ENCODE measurements at regions not wholly inside any gene's neighbourhood (a gene's known extent, or its start where the extent isn't known, plus 50 kb on each side); places are given as distances from the start of the nearest gene placed in this dataset.

GRCh38 chr21:39099859-39100258 is 83.4 kb downstream of the PSMG1 start:
- H3K4me3 ChIP-seq (ENCODE audit: severe bottlenecking), result no peak overlapping the region
- DNase-seq (ENCODE audit: low spot score) (no peak), ATAC-seq (ENCODE audit: low read depth) (no peak)
- H3K27me3 ChIP-seq (ENCODE audit: insufficient read depth, poor library complexity, severe bottlenecking), result no peaks in the 10 kb centered on the region
- no peaks in the 10 kb centered on the region for H3K4me1 ChIP-seq (ENCODE audit: insufficient read depth, poor library complexity, severe bottlenecking)
- H3K9me3 ChIP-seq (ENCODE audit: severe bottlenecking), result no peaks in the 10 kb centered on the region
- H3K27ac ChIP-seq (ENCODE audit: poor library complexity, severe bottlenecking), result no peak overlapping the region
- no peaks in the 10 kb centered on the region for H3K36me3 ChIP-seq (ENCODE audit: low read depth)
- TF ChIP-seq CTCF (IDR thresholded peaks at IDR 0.05; ENCODE audit: poor library complexity, severe bottlenecking), result no peak

- Histone ChIP-seq H3K4me3 (ENCODE audit: severe bottlenecking) (no peak overlapping the region), H3K36me3 (ENCODE audit: low read depth) (no peaks in the 10 kb centered on the region), H3K27ac (ENCODE audit: poor library complexity, severe bottlenecking) (no peak overlapping the region), H3K9me3 (ENCODE audit: severe bottlenecking) (no peaks in the 10 kb centered on the region), H3K4me1 (ENCODE audit: insufficient read depth, poor library complexity, severe bottlenecking) (no peaks in the 10 kb centered on the region), H3K27me3 (ENCODE audit: insufficient read depth, poor library complexity, severe bottlenecking) (no peaks in the 10 kb centered on the region)
- ATAC-seq (ENCODE audit: low read depth) (no peak), DNase-seq (ENCODE audit: low spot score) (no peak)
- no peak for TF ChIP-seq CTCF (IDR thresholded peaks at IDR 0.05; ENCODE audit: poor library complexity, severe bottlenecking)
Observed at GRCh38 chr21:39098696-39099200, 84.5 kb downstream of the PSMG1 start.

- H3K9me3 ChIP-seq (ENCODE audit: severe bottlenecking), result no peaks in the 10 kb centered on the region
- no peak overlapping the region for H3K4me3 ChIP-seq (ENCODE audit: severe bottlenecking)
- H3K27ac ChIP-seq (ENCODE audit: poor library complexity, severe bottlenecking), result no peak overlapping the region
- H3K4me1 ChIP-seq (ENCODE audit: insufficient read depth, poor library complexity, severe bottlenecking), result no peaks in the 10 kb centered on the region
- H3K36me3 ChIP-seq (ENCODE audit: low read depth), result no peaks in the 10 kb centered on the region
- ATAC-seq (ENCODE audit: low read depth) (no peak), DNase-seq (ENCODE audit: low spot score) (no peak)
- no peak for TF ChIP-seq CTCF (IDR thresholded peaks at IDR 0.05; ENCODE audit: poor library complexity, severe bottlenecking)
- H3K27me3 ChIP-seq (ENCODE audit: insufficient read depth, poor library complexity, severe bottlenecking), result no peaks in the 10 kb centered on the region
Observed at GRCh38 chr21:39097981-39098380, 85.3 kb downstream of the PSMG1 start.

- H3K27me3 ChIP-seq (ENCODE audit: insufficient read depth, poor library complexity, severe bottlenecking), result no peaks in the 10 kb centered on the region
- DNase-seq (ENCODE audit: low spot score), result no peak
- no peaks in the 10 kb centered on the region for H3K9me3 ChIP-seq (ENCODE audit: severe bottlenecking)
- no peak overlapping the region for H3K4me3 ChIP-seq (ENCODE audit: severe bottlenecking)
- H3K27ac ChIP-seq (ENCODE audit: poor library complexity, severe bottlenecking), result no peak overlapping the region
- no peaks in the 10 kb centered on the region for H3K4me1 ChIP-seq (ENCODE audit: insufficient read depth, poor library complexity, severe bottlenecking)
- ATAC-seq (ENCODE audit: low read depth), result no peak
- H3K36me3 ChIP-seq (ENCODE audit: low read depth), result no peaks in the 10 kb centered on the region
- TF ChIP-seq CTCF (IDR thresholded peaks at IDR 0.05; ENCODE audit: poor library complexity, severe bottlenecking), result no peak
Observed at GRCh38 chr21:39097335-39097861, 85.9 kb downstream of the PSMG1 start.

- Histone ChIP-seq H3K4me1 (ENCODE audit: insufficient read depth, poor library complexity, severe bottlenecking) (no peaks in the 10 kb centered on the region), H3K36me3 (ENCODE audit: low read depth) (no peaks in the 10 kb centered on the region), H3K27me3 (ENCODE audit: insufficient read depth, poor library complexity, severe bottlenecking) (no peaks in the 10 kb centered on the region), H3K4me3 (ENCODE audit: severe bottlenecking) (no peak overlapping the region), H3K9me3 (ENCODE audit: severe bottlenecking) (no peaks in the 10 kb centered on the region), H3K27ac (ENCODE audit: poor library complexity, severe bottlenecking) (no peak overlapping the region)
- ATAC-seq (ENCODE audit: low read depth) (no peak), DNase-seq (ENCODE audit: low spot score) (no peak)
- TF ChIP-seq CTCF (IDR thresholded peaks at IDR 0.05; ENCODE audit: poor library complexity, severe bottlenecking), result no peak
Observed at GRCh38 chr21:39096754-39097153, 86.5 kb downstream of the PSMG1 start.
